GM12878 (cell line): ENCODE measurements at regions not wholly inside any gene's neighbourhood (a gene's known extent, or its start where the extent isn't known, plus 50 kb on each side); places are given as distances from the start of the nearest gene placed in this dataset.

Experiments used
- ATAC-seq: fragments of 200-7000 bp; cut with Tn5 transposase; 3 replicates; pipeline ENCODE4 v1.9.1; 2020; ENCODE audit warnings: mild to moderate bottlenecking, moderate library complexity
- BruUV-seq: library from RNA; stranded (reverse); fragments of 400-500 nt; replicated peaks from 2 replicates; lab custom pipeline; 2021; lab: Mats Ljungman, UMichigan
- CTCF ChIA-PET: fragments of 300-600 bp; sonication (Branson Sonifier 250); formaldehyde crosslinking; extraction: SDS; loops from one replicate; lab custom pipeline; 2021; ENCODE audit warnings: inconsistent platforms; lab: Yijun Ruan, JAX
- POLR2A ChIA-PET: fragments of 350-600 bp; formaldehyde crosslinking; extraction: SDS; loops from one replicate; lab custom pipeline; 2021; ENCODE audit warnings: inconsistent platforms; lab: Charles Lee
- RAD21 ChIA-PET: fragments of 300-600 bp; sonication (Branson Sonifier 250); formaldehyde crosslinking; loops from one replicate; lab custom pipeline; 2023; ENCODE audit warnings: antibody characterized with exemption; ENCODE audit not compliant: unreplicated experiment; lab: Charles Lee
- SMC1A ChIA-PET: fragments of 300-600 bp; sonication (Branson Sonifier 250); formaldehyde crosslinking; loops from one replicate; lab custom pipeline; 2023; ENCODE audit not compliant: unreplicated experiment, uncharacterized antibody; lab: Charles Lee
- DNase-seq: peaks from one replicate; pipeline ENCODE4 v3.0.0-alpha.2; 2011; ENCODE audit warnings: low read depth, low spot score
- FAIRE-seq: peaks from 3 replicates; lab custom pipeline; 2011; peaks lifted over from hg19 to GRCh38; lab: Jason Lieb, UNC
- H2AFZ ChIP-seq: 2 replicates; pipeline ENCODE4 v1.6.0; 2011; ENCODE audit warnings: low read depth, low read length, control low read depth; ENCODE audit not compliant: control insufficient read depth
- H3K27ac ChIP-seq: 2 replicates; pipeline ENCODE4 v1.5.1; 2011; ENCODE audit warnings: control low read depth; ENCODE audit not compliant: control insufficient read depth, insufficient read depth
- H3K27me3 ChIP-seq, 2 experiments: replicated peaks in 1 of 2; 2 replicates each; pipeline versions ENCODE4 v1.6.0 to v1.6.1; 2011; ENCODE audit warnings: low read length in 1 of 2; ENCODE audit not compliant: control insufficient read depth in 2 of 2, insufficient read depth in 2 of 2
- H3K36me3 ChIP-seq, 2 experiments: 2 replicates each; pipeline ENCODE4 v1.5.1; 2011; ENCODE audit warnings: low read length in 1 of 2; ENCODE audit not compliant: control insufficient read depth in 2 of 2, insufficient read depth in 2 of 2
- H3K4me1 ChIP-seq: 2 replicates; pipeline ENCODE4 v1.6.1; 2011; ENCODE audit warnings: mild to moderate bottlenecking, low read length, moderate library complexity, mixed read lengths; ENCODE audit not compliant: control insufficient read depth, insufficient read depth
- H3K4me2 ChIP-seq: 2 replicates; pipeline ENCODE4 v1.6.0; 2011; ENCODE audit warnings: control low read depth; ENCODE audit not compliant: control insufficient read depth, insufficient read depth
- H3K4me3 ChIP-seq: fragments of 200-600 bp; sonication (generic); 2 replicates; pipeline ENCODE4 v1.5.1; 2016
- H3K79me2 ChIP-seq: 2 replicates; pipeline ENCODE4 v1.6.0; 2011; ENCODE audit warnings: low read length; ENCODE audit not compliant: control insufficient read depth, insufficient read depth
- H3K9ac ChIP-seq: 2 replicates; pipeline ENCODE4 v1.8.0; 2011; ENCODE audit warnings: low read length, control low read depth, mixed read lengths; ENCODE audit not compliant: control insufficient read depth, insufficient read depth
- H3K9me3 ChIP-seq: replicated peaks from 3 replicates; pipeline ENCODE4 v1.5.1; 2011; ENCODE audit warnings: mild to moderate bottlenecking, low read length; ENCODE audit not compliant: control insufficient read depth, insufficient read depth
- H4K20me1 ChIP-seq: 2 replicates; pipeline ENCODE4 v1.6.0; 2011; ENCODE audit not compliant: control insufficient read depth, insufficient read depth
- ASH2L ChIP-seq: fragments of 300-600, 200-600 bp; sonication (generic); IDR thresholded peaks from 2 replicates; pipeline ENCODE4 v1.6.1; 2017; ENCODE audit warnings: low read depth, mild to moderate bottlenecking, borderline replicate concordance
- ATF7 ChIP-seq: fragments of 450-650 bp; IDR thresholded peaks from 2 replicates; pipeline ENCODE4 v1.6.1; 2016; ENCODE audit warnings: low read depth, mild to moderate bottlenecking
- BRCA1 ChIP-seq: IDR thresholded peaks from 2 replicates; pipeline ENCODE4 v1.6.1; 2011; ENCODE audit warnings: low read depth, low read length, improper control_type of control experiment
- CBX5 ChIP-seq: sonication (generic); IDR thresholded peaks from 2 replicates; pipeline ENCODE4 v1.6.1; 2016; ENCODE audit warnings: low read depth, moderate library complexity, mild to moderate bottlenecking, inconsistent platforms
- CREM ChIP-seq: IDR thresholded peaks from 2 replicates; pipeline ENCODE4 v1.6.1; 2014; ENCODE audit warnings: antibody characterized with exemption, low read depth
- HDGF ChIP-seq: fragments of 450-650 bp; IDR thresholded peaks from 2 replicates; pipeline ENCODE4 v1.6.1; 2016; ENCODE audit warnings: antibody characterized with exemption
- JUNB ChIP-seq: IDR thresholded peaks from 2 replicates; pipeline ENCODE4 v1.6.1; 2016; ENCODE audit warnings: antibody characterized with exemption, mild to moderate bottlenecking
- MTA2 ChIP-seq: fragments of 450-650 bp; IDR thresholded peaks from 2 replicates; pipeline ENCODE4 v1.6.1; 2016; ENCODE audit warnings: low read depth, mild to moderate bottlenecking, moderate library complexity
- MYB ChIP-seq: fragments of 150-350 bp; IDR thresholded peaks from 2 replicates; pipeline ENCODE4 v1.6.1; 2014; ENCODE audit warnings: mild to moderate bottlenecking, low read depth, low read length, borderline replicate concordance
- POU2F2 ChIP-seq: IDR thresholded peaks from 3 replicates; pipeline ENCODE4 v1.6.1; 2011; ENCODE audit warnings: low read depth, mild to moderate bottlenecking, low read length, borderline replicate concordance
- RBBP5 ChIP-seq: fragments of 200-600 bp; sonication (generic); conservative IDR thresholded peaks from 2 replicates; pipeline ENCODE4 v1.6.1; 2016
- TCF3 ChIP-seq: IDR thresholded peaks from 2 replicates; pipeline ENCODE4 v1.6.1; 2012; ENCODE audit warnings: low read depth, mild to moderate bottlenecking, low read length, borderline replicate concordance; ENCODE audit not compliant: insufficient read depth
- ZNF217 ChIP-seq: fragments of 450-650 bp; IDR thresholded peaks from 2 replicates; pipeline ENCODE4 v1.6.1; 2017; ENCODE audit warnings: antibody characterized with exemption, mild to moderate bottlenecking
- ZSCAN29 ChIP-seq: fragments of 450-650 bp; IDR thresholded peaks from 2 replicates; pipeline ENCODE4 v1.6.1; 2017; ENCODE audit warnings: mild to moderate bottlenecking, moderate library complexity
- WGBS: methylation state at CpG from one replicate; pipeline ENCODE4 v1.1.6; 2016; ENCODE audit warnings: low lambda C conversion rate; ENCODE audit not compliant: insufficient replicate concordance, insufficient coverage; ENCODE audit errors: missing lambda C conversion rate; 5-methylcytosine and 5-hydroxymethylcytosine counted together
- in situ Hi-C: fragments of 300-500 bp; cut with MboI; formaldehyde crosslinking; loops from 9 replicates; pipeline ENCODE4 v1.14.3; 2018; ENCODE audit warnings: mixed read lengths
- intact Hi-C: fragments of 100-400 bp; cut with micrococcal nuclease; formaldehyde crosslinking; loops from one replicate; pipeline ENCODE4 v1.14.2; 2022; ENCODE audit not compliant: unreplicated experiment
- TF ChIP-seq, protein P1 (sequence below): fragments of 450-650 bp; IDR thresholded peaks from 2 replicates; pipeline ENCODE4 v1.6.1; 2017; ENCODE audit warnings: mild to moderate bottlenecking
- TF ChIP-seq, protein P2 (sequence below): fragments of 450-650 bp; IDR thresholded peaks from 2 replicates; pipeline ENCODE4 v1.6.1; 2017; ENCODE audit warnings: borderline replicate concordance
- TF ChIP-seq, protein P3 (sequence below): IDR thresholded peaks from 2 replicates; pipeline ENCODE4 v1.6.1; 2012; ENCODE audit warnings: mild to moderate bottlenecking, low read depth, low read length
- TF ChIP-seq, protein P4 (sequence below): IDR thresholded peaks from 2 replicates; pipeline ENCODE4 v1.6.1; 2012; ENCODE audit warnings: low read depth, low read length, improper control_type of control experiment

DNA sequence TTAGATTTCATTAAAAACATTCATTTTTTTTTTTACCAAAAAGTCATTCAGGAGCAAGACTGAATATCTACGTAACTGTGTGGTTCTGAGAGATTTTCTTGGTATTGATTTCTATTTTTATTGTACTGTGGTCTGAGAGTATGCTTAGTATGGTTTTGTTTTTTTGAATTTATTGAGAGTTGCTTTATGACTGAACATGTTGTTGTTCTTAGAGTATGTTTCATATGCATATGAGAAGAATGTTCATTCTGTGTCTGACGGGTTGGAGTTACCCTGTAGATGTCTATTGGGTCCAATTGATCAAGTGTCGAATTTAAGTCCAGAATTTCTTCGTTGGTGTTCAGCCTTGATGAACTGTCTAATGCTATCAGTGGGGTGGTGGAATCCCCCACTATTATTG, 306.0 kb upstream of the KCNJ16 start:
- Histone ChIP-seq H3K36me3 (no peaks in the 10 kb centered on the region), H3K4me3 (no peak overlapping the region), H3K4me2 (no peak overlapping the region), H4K20me1 (no peaks in the 10 kb centered on the region), H3K9ac (no peak overlapping the region), H3K9me3 (no peaks in the 10 kb centered on the region), H2AFZ (no peak overlapping the region), H3K79me2 (no peaks in the 10 kb centered on the region), H3K4me1 (no peaks in the 10 kb centered on the region), H3K27me3 (no peaks in the 10 kb centered on the region), H3K27ac (no peak overlapping the region)
- DNase-seq (no peak), FAIRE-seq (no peak), ATAC-seq (no peak)
- intact Hi-C loops, result no loop called here
- ChIA-PET CTCF (no interaction called here), SMC1A (interaction anchor here (0.7 kb wide), 1 partner anchor 161 kb away, joined by 3 read pairs; no protein-coding TSS in a partner anchor), POLR2A (no interaction called here), RAD21 (no interaction called here)
- BruUV-seq, result no TSS peak
- in situ Hi-C loops, result no loop called here
- WGBS, result 2% methylated on average over 4 of the region's 4 CpGs
- TF ChIP-seq TCF3 (no peak), POU2F2 (no peak), MTA2 (no peak), HDGF (no peak), ATF7 (no peak), ASH2L (no peak), CREM (no peak), JUNB (no peak), RBBP5 (no peak), BRCA1 (no peak), MYB (no peak), ZNF217 (no peak), CBX5 (no peak), ZSCAN29 (no peak)
- TF ChIP-seq, protein P1, sequence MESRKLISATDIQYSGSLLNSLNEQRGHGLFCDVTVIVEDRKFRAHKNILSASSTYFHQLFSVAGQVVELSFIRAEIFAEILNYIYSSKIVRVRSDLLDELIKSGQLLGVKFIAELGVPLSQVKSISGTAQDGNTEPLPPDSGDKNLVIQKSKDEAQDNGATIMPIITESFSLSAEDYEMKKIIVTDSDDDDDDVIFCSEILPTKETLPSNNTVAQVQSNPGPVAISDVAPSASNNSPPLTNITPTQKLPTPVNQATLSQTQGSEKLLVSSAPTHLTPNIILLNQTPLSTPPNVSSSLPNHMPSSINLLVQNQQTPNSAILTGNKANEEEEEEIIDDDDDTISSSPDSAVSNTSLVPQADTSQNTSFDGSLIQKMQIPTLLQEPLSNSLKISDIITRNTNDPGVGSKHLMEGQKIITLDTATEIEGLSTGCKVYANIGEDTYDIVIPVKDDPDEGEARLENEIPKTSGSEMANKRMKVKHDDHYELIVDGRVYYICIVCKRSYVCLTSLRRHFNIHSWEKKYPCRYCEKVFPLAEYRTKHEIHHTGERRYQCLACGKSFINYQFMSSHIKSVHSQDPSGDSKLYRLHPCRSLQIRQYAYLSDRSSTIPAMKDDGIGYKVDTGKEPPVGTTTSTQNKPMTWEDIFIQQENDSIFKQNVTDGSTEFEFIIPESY, result no peak
- TF ChIP-seq, protein P2, sequence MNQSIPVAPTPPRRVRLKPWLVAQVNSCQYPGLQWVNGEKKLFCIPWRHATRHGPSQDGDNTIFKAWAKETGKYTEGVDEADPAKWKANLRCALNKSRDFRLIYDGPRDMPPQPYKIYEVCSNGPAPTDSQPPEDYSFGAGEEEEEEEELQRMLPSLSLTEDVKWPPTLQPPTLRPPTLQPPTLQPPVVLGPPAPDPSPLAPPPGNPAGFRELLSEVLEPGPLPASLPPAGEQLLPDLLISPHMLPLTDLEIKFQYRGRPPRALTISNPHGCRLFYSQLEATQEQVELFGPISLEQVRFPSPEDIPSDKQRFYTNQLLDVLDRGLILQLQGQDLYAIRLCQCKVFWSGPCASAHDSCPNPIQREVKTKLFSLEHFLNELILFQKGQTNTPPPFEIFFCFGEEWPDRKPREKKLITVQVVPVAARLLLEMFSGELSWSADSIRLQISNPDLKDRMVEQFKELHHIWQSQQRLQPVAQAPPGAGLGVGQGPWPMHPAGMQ, result no peak
- TF ChIP-seq, protein P3, sequence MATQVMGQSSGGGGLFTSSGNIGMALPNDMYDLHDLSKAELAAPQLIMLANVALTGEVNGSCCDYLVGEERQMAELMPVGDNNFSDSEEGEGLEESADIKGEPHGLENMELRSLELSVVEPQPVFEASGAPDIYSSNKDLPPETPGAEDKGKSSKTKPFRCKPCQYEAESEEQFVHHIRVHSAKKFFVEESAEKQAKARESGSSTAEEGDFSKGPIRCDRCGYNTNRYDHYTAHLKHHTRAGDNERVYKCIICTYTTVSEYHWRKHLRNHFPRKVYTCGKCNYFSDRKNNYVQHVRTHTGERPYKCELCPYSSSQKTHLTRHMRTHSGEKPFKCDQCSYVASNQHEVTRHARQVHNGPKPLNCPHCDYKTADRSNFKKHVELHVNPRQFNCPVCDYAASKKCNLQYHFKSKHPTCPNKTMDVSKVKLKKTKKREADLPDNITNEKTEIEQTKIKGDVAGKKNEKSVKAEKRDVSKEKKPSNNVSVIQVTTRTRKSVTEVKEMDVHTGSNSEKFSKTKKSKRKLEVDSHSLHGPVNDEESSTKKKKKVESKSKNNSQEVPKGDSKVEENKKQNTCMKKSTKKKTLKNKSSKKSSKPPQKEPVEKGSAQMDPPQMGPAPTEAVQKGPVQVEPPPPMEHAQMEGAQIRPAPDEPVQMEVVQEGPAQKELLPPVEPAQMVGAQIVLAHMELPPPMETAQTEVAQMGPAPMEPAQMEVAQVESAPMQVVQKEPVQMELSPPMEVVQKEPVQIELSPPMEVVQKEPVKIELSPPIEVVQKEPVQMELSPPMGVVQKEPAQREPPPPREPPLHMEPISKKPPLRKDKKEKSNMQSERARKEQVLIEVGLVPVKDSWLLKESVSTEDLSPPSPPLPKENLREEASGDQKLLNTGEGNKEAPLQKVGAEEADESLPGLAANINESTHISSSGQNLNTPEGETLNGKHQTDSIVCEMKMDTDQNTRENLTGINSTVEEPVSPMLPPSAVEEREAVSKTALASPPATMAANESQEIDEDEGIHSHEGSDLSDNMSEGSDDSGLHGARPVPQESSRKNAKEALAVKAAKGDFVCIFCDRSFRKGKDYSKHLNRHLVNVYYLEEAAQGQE, result no peak
- TF ChIP-seq, protein P4, sequence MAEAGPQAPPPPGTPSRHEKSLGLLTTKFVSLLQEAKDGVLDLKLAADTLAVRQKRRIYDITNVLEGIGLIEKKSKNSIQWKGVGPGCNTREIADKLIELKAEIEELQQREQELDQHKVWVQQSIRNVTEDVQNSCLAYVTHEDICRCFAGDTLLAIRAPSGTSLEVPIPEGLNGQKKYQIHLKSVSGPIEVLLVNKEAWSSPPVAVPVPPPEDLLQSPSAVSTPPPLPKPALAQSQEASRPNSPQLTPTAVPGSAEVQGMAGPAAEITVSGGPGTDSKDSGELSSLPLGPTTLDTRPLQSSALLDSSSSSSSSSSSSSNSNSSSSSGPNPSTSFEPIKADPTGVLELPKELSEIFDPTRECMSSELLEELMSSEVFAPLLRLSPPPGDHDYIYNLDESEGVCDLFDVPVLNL, result no peak
